ENCODE measurements at regions not wholly inside any gene's neighbourhood (a gene's known extent, or its start where the extent isn't known, plus 50 kb on each side); places are given as distances from the start of the nearest gene placed in this dataset.

- TF ChIP-seq, protein P1, sequence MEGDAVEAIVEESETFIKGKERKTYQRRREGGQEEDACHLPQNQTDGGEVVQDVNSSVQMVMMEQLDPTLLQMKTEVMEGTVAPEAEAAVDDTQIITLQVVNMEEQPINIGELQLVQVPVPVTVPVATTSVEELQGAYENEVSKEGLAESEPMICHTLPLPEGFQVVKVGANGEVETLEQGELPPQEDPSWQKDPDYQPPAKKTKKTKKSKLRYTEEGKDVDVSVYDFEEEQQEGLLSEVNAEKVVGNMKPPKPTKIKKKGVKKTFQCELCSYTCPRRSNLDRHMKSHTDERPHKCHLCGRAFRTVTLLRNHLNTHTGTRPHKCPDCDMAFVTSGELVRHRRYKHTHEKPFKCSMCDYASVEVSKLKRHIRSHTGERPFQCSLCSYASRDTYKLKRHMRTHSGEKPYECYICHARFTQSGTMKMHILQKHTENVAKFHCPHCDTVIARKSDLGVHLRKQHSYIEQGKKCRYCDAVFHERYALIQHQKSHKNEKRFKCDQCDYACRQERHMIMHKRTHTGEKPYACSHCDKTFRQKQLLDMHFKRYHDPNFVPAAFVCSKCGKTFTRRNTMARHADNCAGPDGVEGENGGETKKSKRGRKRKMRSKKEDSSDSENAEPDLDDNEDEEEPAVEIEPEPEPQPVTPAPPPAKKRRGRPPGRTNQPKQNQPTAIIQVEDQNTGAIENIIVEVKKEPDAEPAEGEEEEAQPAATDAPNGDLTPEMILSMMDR (IDR thresholded peaks at IDR 0.05; ENCODE audit: borderline replicate concordance, extremely low read depth, low read length, poor library complexity, severe bottlenecking) = no peak
- no peak for TF ChIP-seq EZH2 (IDR thresholded peaks at IDR 0.05; ENCODE audit: borderline replicate concordance, low read depth, low read length, severe bottlenecking)
These were observed 295.7 kb upstream of the RTL1 start for GRCh38 chr14:101199028-101199770.
